PC-9 (cell line): ENCODE measurements at regions not wholly inside any gene's neighbourhood (a gene's known extent, or its start where the extent isn't known, plus 50 kb on each side); places are given as distances from the start of the nearest gene placed in this dataset.

Experiments
- BruUV-seq: library from RNA; stranded (reverse); fragments of 400-500 nt; replicated peaks from 2 replicates; lab custom pipeline; 2021; lab: Mats Ljungman, UMichigan
- CTCF ChIA-PET: fragments of 300-600 bp; sonication (Branson Sonifier 250); formaldehyde crosslinking; loops from one replicate; lab custom pipeline; 2022; ENCODE audit warnings: antibody characterized with exemption; lab: Charles Lee
- POLR2A ChIA-PET: fragments of 300-600 bp; sonication (Branson Sonifier 250); formaldehyde crosslinking; loops from one replicate; lab custom pipeline; 2022; ENCODE audit warnings: antibody characterized with exemption; ENCODE audit not compliant: unreplicated experiment; lab: Charles Lee
- DNase-seq, 2 experiments: peaks; one replicate each; pipeline versions ENCODE4 v3.0.0 to v3.0.0-alpha.2; 2015 to 2022; ENCODE audit warnings: mixed read lengths in 1 of 2
- H2AFZ ChIP-seq: fragments of 200-600 bp; sonication (generic); 2 replicates; pipeline ENCODE4 v1.8.1; 2017; ENCODE audit warnings: antibody characterized with exemption
- H3F3A ChIP-seq: fragments of 200-600 bp; sonication (generic); 2 replicates; pipeline ENCODE4 v1.8.1; 2017; ENCODE audit warnings: antibody characterized with exemption, mild to moderate bottlenecking, low read depth; ENCODE audit not compliant: insufficient read depth
- H3K27ac ChIP-seq: fragments of 200-600 bp; sonication (generic); 2 replicates; pipeline ENCODE4 v1.6.1; 2016; ENCODE audit warnings: mixed run types
- H3K27me3 ChIP-seq: fragments of 200-600 bp; sonication (generic); 2 replicates; pipeline ENCODE4 v1.6.1; 2016; ENCODE audit warnings: low read depth, mixed run types; ENCODE audit not compliant: insufficient read depth
- H3K36me3 ChIP-seq: fragments of 200-600 bp; sonication (generic); 2 replicates; pipeline ENCODE4 v1.6.1; 2016; ENCODE audit warnings: low read depth, mixed run types
- H3K4me1 ChIP-seq: fragments of 200-600 bp; sonication (generic); replicated peaks from 2 replicates; pipeline ENCODE4 v1.6.1; 2016; ENCODE audit warnings: mixed run types; ENCODE audit not compliant: insufficient read depth
- H3K4me2 ChIP-seq: fragments of 200-600 bp; sonication (generic); 2 replicates; pipeline ENCODE4 v1.6.1; 2017; ENCODE audit warnings: mixed run types
- H3K4me3 ChIP-seq: fragments of 200-600 bp; sonication (generic); 2 replicates; pipeline ENCODE4 v1.6.1; 2016; ENCODE audit warnings: mixed run types
- H3K79me2 ChIP-seq: fragments of 200-600 bp; sonication (generic); 2 replicates; pipeline ENCODE4 v1.6.1; 2017; ENCODE audit warnings: low read depth, mixed run types
- H3K9me2 ChIP-seq: fragments of 200-600 bp; sonication (generic); 2 replicates; pipeline ENCODE4 v1.8.1; 2017; ENCODE audit warnings: mild to moderate bottlenecking; ENCODE audit not compliant: insufficient read depth
- H3K9me3 ChIP-seq: fragments of 200-600 bp; sonication (generic); 2 replicates; pipeline ENCODE4 v1.8.1; 2016; ENCODE audit warnings: low read depth; ENCODE audit not compliant: insufficient read depth
- H4K20me1 ChIP-seq: fragments of 200-600 bp; sonication (generic); 2 replicates; pipeline ENCODE4 v1.8.1; 2017; ENCODE audit not compliant: insufficient read depth
- CTCF ChIP-seq: fragments of 200-600 bp; sonication (generic); conservative IDR thresholded peaks from 2 replicates; pipeline ENCODE4 v1.6.1; 2017; ENCODE audit warnings: mixed run types, antibody characterized with exemption, mild to moderate bottlenecking, moderate library complexity
- EZH2 ChIP-seq: fragments of 200-600 bp; sonication (generic); IDR thresholded peaks from 2 replicates; pipeline ENCODE4 v1.8.0; 2017; ENCODE audit warnings: antibody characterized with exemption, low read depth
- intact Hi-C: fragments of 100-400 bp; cut with micrococcal nuclease; formaldehyde crosslinking; loops from one replicate; pipeline ENCODE4 v1.10.0; 2022; ENCODE audit not compliant: unreplicated experiment

GRCh38 chr2:182496596-182496995 lies 69.8 kb upstream of the PDE1A start:
- Histone ChIP-seq H3K36me3 (no peaks in the 10 kb centered on the region), H3K9me2 (no peaks in the 10 kb centered on the region), H3K27ac (no peak overlapping the region), H4K20me1 (no peaks in the 10 kb centered on the region), H3K9me3 (no peaks in the 10 kb centered on the region), H3F3A (no peaks in the 10 kb centered on the region), H3K4me1 (no peaks in the 10 kb centered on the region), H3K79me2 (no peaks in the 10 kb centered on the region), H3K27me3 (no peaks in the 10 kb centered on the region), H3K4me3 (no peak overlapping the region), H3K4me2 (no peak overlapping the region), H2AFZ (no peak overlapping the region)
- intact Hi-C loops: no loop called here
- no peak for DNase-seq
- CTCF ChIA-PET: no interaction called here
- no TSS peak for BruUV-seq
- TF ChIP-seq CTCF (no peak), EZH2 (no peak)
- POLR2A ChIA-PET: no interaction called here

GRCh38 chr2:182499706-182500470 lies 73.1 kb upstream of the PDE1A start:
- H3K79me2 ChIP-seq: no peaks in the 10 kb centered on the region
- H3K4me3 ChIP-seq: no peak overlapping the region
- no peak overlapping the region for H2AFZ ChIP-seq
- no peaks in the 10 kb centered on the region for H3K9me3 ChIP-seq
- POLR2A ChIA-PET: no interaction called here
- H4K20me1 ChIP-seq: no peaks in the 10 kb centered on the region
- no peaks in the 10 kb centered on the region for H3K4me1 ChIP-seq
- no peaks in the 10 kb centered on the region for H3K9me2 ChIP-seq
- no TSS peak for BruUV-seq
- CTCF ChIA-PET: no interaction called here
- H3K4me2 ChIP-seq: no peak overlapping the region
- no peak for TF ChIP-seq CTCF
- no peak for TF ChIP-seq EZH2
- H3F3A ChIP-seq: no peaks in the 10 kb centered on the region
- no peaks in the 10 kb centered on the region for H3K27me3 ChIP-seq
- intact Hi-C loops: no loop called here
- no peaks in the 10 kb centered on the region for H3K36me3 ChIP-seq
- H3K27ac ChIP-seq: no peak overlapping the region
- no peak for DNase-seq

GRCh38 chr2:182503886-182504285 lies 77.0 kb upstream of the PDE1A start:
- BruUV-seq: no TSS peak
- no peak overlapping the region for H3K4me3 ChIP-seq
- no peaks in the 10 kb centered on the region for H4K20me1 ChIP-seq
- H3K36me3 ChIP-seq: no peaks in the 10 kb centered on the region
- H3K4me1 ChIP-seq: no peaks in the 10 kb centered on the region
- H3K79me2 ChIP-seq: no peaks in the 10 kb centered on the region
- no peak for DNase-seq
- no peaks in the 10 kb centered on the region for H3F3A ChIP-seq
- ChIA-PET CTCF (no interaction called here), POLR2A (no interaction called here)
- H3K9me3 ChIP-seq: no peaks in the 10 kb centered on the region
- H3K27ac ChIP-seq: no peak overlapping the region
- intact Hi-C loops: no loop called here
- H2AFZ ChIP-seq: no peak overlapping the region
- no peaks in the 10 kb centered on the region for H3K27me3 ChIP-seq
- no peaks in the 10 kb centered on the region for H3K9me2 ChIP-seq
- H3K4me2 ChIP-seq: no peak overlapping the region
- TF ChIP-seq EZH2: no peak
- no peak for TF ChIP-seq CTCF
